ENCODE measurements at regions not wholly inside any gene's neighbourhood (a gene's known extent, or its start where the extent isn't known, plus 50 kb on each side); places are given as distances from the start of the nearest gene placed in this dataset.
"Not testable (repeated sequence)": the region's sequence is repeated elsewhere in the genome, so short reads cannot be mapped to it uniquely, and the experiment has no call there.

GRCh38 chr10:45199205-45199740 lies 116.1 kb downstream of the OR13A1 start:
- no peak for DNase-seq

- no peak for DNase-seq
Measured at GRCh38 chr10:45201271-45201670, 114.1 kb downstream of the OR13A1 start.

GRCh38 chr10:45202242-45202641 lies 113.2 kb downstream of the OR13A1 start:
- no peak for DNase-seq

- DNase-seq, result no peak
Measured at GRCh38 chr10:45204954-45205775, 110.2 kb downstream of the OR13A1 start.

GRCh38 chr10:45209888-45210287 lies 105.5 kb downstream of the OR13A1 start:
- no peak for DNase-seq

- DNase-seq, result no peak
Measured at GRCh38 chr10:45211576-45211975, 103.8 kb downstream of the OR13A1 start.

GRCh38 chr10:45219416-45219815 lies 96.0 kb downstream of the OR13A1 start:
- DNase-seq, result no peak

- DNase-seq, result no peak
Measured at GRCh38 chr10:45220931-45221330, 94.5 kb downstream of the OR13A1 start.

GRCh38 chr10:45224219-45224841 lies 91.1 kb downstream of the OR13A1 start:
- no peak for DNase-seq

GRCh38 chr10:45227042-45227441 lies 88.4 kb downstream of the OR13A1 start:
- DNase-seq, result no peak

- no peak for DNase-seq
Measured at GRCh38 chr10:45227456-45227855, 88.0 kb downstream of the OR13A1 start.

- no peak for DNase-seq
Measured at GRCh38 chr10:45229823-45230222, 85.6 kb downstream of the OR13A1 start.

- DNase-seq, result peak; percentile 21 to 55
Measured at GRCh38 chr10:45235260-45235769, 80.1 kb downstream of the OR13A1 start.

- DNase-seq, result no peak
Measured at GRCh38 chr10:45235798-45236220, 79.6 kb downstream of the OR13A1 start.

GRCh38 chr10:45238896-45239295 lies 76.5 kb downstream of the OR13A1 start:
- DNase-seq, result no peak

- DNase-seq, result no peak
Measured at GRCh38 chr10:45239642-45240041, 75.8 kb downstream of the OR13A1 start.

- DNase-seq, result no peak
Measured at GRCh38 chr10:45241865-45242520, 73.4 kb downstream of the OR13A1 start.

GRCh38 chr10:45243261-45243660 lies 72.1 kb downstream of the OR13A1 start:
- no peak for DNase-seq

GRCh38 chr10:45246522-45246921 lies 68.9 kb downstream of the OR13A1 start:
- no peak for DNase-seq

- peak in 1 of 2 experiments; percentile 1 for DNase-seq
Measured at GRCh38 chr10:45249978-45250693, 65.3 kb downstream of the OR13A1 start.

- not testable (repeated sequence) for DNase-seq
Measured at GRCh38 chr10:45250694-45251075, 64.7 kb downstream of the OR13A1 start.
